Pancreas (tissue), 10 donors: ENCODE measurements at regions not wholly inside any gene's neighbourhood (a gene's known extent, or its start where the extent isn't known, plus 50 kb on each side); places are given as distances from the start of the nearest gene placed in this dataset.

Source experiments
- ATAC-seq, 4 donors: fragments of 200-7000 bp; cut with Tn5 transposase; one replicate each; pipeline versions ENCODE4 v1.8.0 to v1.9.1; 2020; ENCODE audit warnings: mild to moderate bottlenecking in 4 of 4, moderate library complexity in 4 of 4
- DNase-seq, 6 donors: peaks; one replicate each; pipeline ENCODE4 v3.0.0-alpha.2; 2020
- FAIRE-seq: peaks from 2 replicates; lab custom pipeline; 2012; peaks lifted over from hg19 to GRCh38; lab: Jason Lieb, UNC
- H3K27ac ChIP-seq, 4 donors: fragments of 200-600 bp; sonication (generic); 1 replicate in 3 of 4; 2 replicates in 1 of 4; pipeline versions ENCODE4 v1.5.0 to v1.8.0; 2020
- H3K27me3 ChIP-seq, 4 donors: fragments of 200-600 bp; one replicate each; pipeline ENCODE4 v1.8.0; 2021
- H3K36me3 ChIP-seq, 3 donors: fragments of 200-600 bp; sonication (generic) in 1 of 3; one replicate each; pipeline versions ENCODE4 v1.5.0 to v1.8.0; 2020 to 2021
- H3K4me1 ChIP-seq, 3 donors: fragments of 200-600 bp; one replicate each; pipeline ENCODE4 v1.8.0; 2021
- H3K4me3 ChIP-seq, 4 donors: fragments of 200-600 bp; sonication (generic) in 2 of 4; one replicate each; pipeline versions ENCODE4 v1.5.0 to v1.8.0; 2020 to 2021
- H3K9me3 ChIP-seq, 4 donors: fragments of 200-600 bp; one replicate each; pipeline ENCODE4 v1.8.0; 2021
- CTCF ChIP-seq, 4 donors: fragments of 200-600 bp; sonication (generic) in 3 of 4; IDR thresholded peaks; one replicate each; pipeline versions ENCODE4 v1.5.0 to v1.8.0; 2021; ENCODE audit warnings: antibody characterized with exemption in 4 of 4
- WGBS, 2 donors: extraction: QIAGEN DNeasy Blood & Tissue Kit; methylation state at CpG; one replicate each; pipeline ENCODE4 v1.1.7; 2013; 5-methylcytosine and 5-hydroxymethylcytosine counted together
- intact Hi-C, 3 donors: fragments of 100-400 bp; cut with DNase I; formaldehyde crosslinking; loops; one replicate each; pipeline versions ENCODE4 v1.11.1 to v1.14.2; 2022
- donor health status: healthy with polysubstance abuse.
- donor health status: DM: no; HTN: no; CAD: no; lungs with moderate emphysema.
- donor health status: DM: no; HTN: no; CAD: no.
- donor health status: control.
- donor health status: control.
- donor health status: Bipolar disorder and iron deficiency.
- donor health status: DM: yes; HTN: yes; CAD: no.
- donor health status: DM: no; HTN: no; CAD: no.
- donor health status: DM: no; HTN: no; CAD: no.
- donor health status: DM: yes; HTN: yes; CAD: no.

GRCh38 chr6:169861431-169862042 is 110.1 kb downstream of the ERMARD start:
- Histone ChIP-seq H3K4me3 (no peak overlapping the region), H3K9me3 (no peaks in the 10 kb centered on the region), H3K27ac (no peak overlapping the region), H3K4me1 (no peaks in the 10 kb centered on the region), H3K36me3 (no peaks in the 10 kb centered on the region), H3K27me3 (no peaks in the 10 kb centered on the region)
- DNase-seq (peak in 2 of 6 donors; percentile 18 to 38), ATAC-seq (no peak), FAIRE-seq (no peak)
- no peak for TF ChIP-seq CTCF (IDR thresholded peaks at IDR 0.05)
- intact Hi-C loops = no loop called here
- 87 to 89% methylated on average over 17 of the region's 17 CpGs for WGBS, 2 donors

- H3K27me3 ChIP-seq = no peaks in the 10 kb centered on the region
- no peak overlapping the region for H3K4me3 ChIP-seq
- ATAC-seq (no peak), FAIRE-seq (no peak), DNase-seq (peak in 2 of 6 donors; percentile 47 to 49)
- no peaks in the 10 kb centered on the region for H3K9me3 ChIP-seq
- intact Hi-C loops = no loop called here
- TF ChIP-seq CTCF (IDR thresholded peaks at IDR 0.05) = no peak
- WGBS, 2 donors = 82 to 86% methylated on average over 18 of the region's 18 CpGs
- H3K36me3 ChIP-seq = no peaks in the 10 kb centered on the region
- no peaks in the 10 kb centered on the region for H3K4me1 ChIP-seq
- H3K27ac ChIP-seq = no peak overlapping the region
Measured at GRCh38 chr6:169859978-169860703, 108.7 kb downstream of the ERMARD start.

- Histone ChIP-seq H3K9me3 (no peaks in the 10 kb centered on the region), H3K4me1 (no peaks in the 10 kb centered on the region), H3K4me3 (no peak overlapping the region), H3K36me3 (no peaks in the 10 kb centered on the region), H3K27me3 (no peaks in the 10 kb centered on the region), H3K27ac (no peak overlapping the region)
- DNase-seq (peak in 1 of 6 donors; percentile 18), ATAC-seq (no peak), FAIRE-seq (no peak)
- no peak for TF ChIP-seq CTCF (IDR thresholded peaks at IDR 0.05)
- intact Hi-C loops = no loop called here
- WGBS, 2 donors = 95 to 96% methylated on average over 7 of the region's 7 CpGs
Measured at GRCh38 chr6:169859401-169859977, 108.1 kb downstream of the ERMARD start.

GRCh38 chr6:169858935-169859351 is 107.5 kb downstream of the ERMARD start:
- DNase-seq = peak in 1 of 6 donors; percentile 56
- Histone ChIP-seq H3K4me3 (no peak overlapping the region), H3K4me1 (no peaks in the 10 kb centered on the region), H3K27ac (no peak overlapping the region), H3K36me3 (no peaks in the 10 kb centered on the region), H3K9me3 (no peaks in the 10 kb centered on the region), H3K27me3 (no peaks in the 10 kb centered on the region)
- intact Hi-C loops = no loop called here
- TF ChIP-seq CTCF (IDR thresholded peaks at IDR 0.05) = no peak
- WGBS, 2 donors = 90 to 93% methylated on average over 10 of the region's 10 CpGs
- FAIRE-seq = no peak
- ATAC-seq = no peak
